ENCODE measurements at regions not wholly inside any gene's neighbourhood (a gene's known extent, or its start where the extent isn't known, plus 50 kb on each side); places are given as distances from the start of the nearest gene placed in this dataset.

DNA sequence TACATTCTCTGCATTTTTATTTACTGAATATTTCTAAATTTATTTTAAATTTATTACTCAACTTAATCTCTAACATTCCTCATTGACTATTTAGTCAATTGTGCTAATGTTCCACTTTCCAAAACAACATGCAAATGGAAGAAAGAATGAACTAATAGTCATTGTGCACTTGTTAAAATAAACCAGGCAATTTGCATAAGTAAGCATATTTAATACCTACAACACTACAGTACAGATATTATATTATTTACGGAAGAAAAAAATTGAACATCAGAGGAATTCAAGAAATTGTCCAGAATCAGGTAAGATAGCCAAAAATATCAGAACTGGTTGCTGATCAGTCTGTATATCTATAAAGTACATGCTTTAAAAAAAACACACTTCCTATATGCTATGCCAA lies 320.5 kb downstream of the CENPW start:
- TF ChIP-seq, protein P1, sequence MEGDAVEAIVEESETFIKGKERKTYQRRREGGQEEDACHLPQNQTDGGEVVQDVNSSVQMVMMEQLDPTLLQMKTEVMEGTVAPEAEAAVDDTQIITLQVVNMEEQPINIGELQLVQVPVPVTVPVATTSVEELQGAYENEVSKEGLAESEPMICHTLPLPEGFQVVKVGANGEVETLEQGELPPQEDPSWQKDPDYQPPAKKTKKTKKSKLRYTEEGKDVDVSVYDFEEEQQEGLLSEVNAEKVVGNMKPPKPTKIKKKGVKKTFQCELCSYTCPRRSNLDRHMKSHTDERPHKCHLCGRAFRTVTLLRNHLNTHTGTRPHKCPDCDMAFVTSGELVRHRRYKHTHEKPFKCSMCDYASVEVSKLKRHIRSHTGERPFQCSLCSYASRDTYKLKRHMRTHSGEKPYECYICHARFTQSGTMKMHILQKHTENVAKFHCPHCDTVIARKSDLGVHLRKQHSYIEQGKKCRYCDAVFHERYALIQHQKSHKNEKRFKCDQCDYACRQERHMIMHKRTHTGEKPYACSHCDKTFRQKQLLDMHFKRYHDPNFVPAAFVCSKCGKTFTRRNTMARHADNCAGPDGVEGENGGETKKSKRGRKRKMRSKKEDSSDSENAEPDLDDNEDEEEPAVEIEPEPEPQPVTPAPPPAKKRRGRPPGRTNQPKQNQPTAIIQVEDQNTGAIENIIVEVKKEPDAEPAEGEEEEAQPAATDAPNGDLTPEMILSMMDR (IDR thresholded peaks at IDR 0.05; ENCODE audit: insufficient read depth, low read depth, low read length), result no peak
- TF ChIP-seq EZH2 (IDR thresholded peaks at IDR 0.05; ENCODE audit: insufficient read depth, low read length), result no peak
